ENCODE measurements at regions not wholly inside any gene's neighbourhood (a gene's known extent, or its start where the extent isn't known, plus 50 kb on each side); places are given as distances from the start of the nearest gene placed in this dataset.

DNA sequence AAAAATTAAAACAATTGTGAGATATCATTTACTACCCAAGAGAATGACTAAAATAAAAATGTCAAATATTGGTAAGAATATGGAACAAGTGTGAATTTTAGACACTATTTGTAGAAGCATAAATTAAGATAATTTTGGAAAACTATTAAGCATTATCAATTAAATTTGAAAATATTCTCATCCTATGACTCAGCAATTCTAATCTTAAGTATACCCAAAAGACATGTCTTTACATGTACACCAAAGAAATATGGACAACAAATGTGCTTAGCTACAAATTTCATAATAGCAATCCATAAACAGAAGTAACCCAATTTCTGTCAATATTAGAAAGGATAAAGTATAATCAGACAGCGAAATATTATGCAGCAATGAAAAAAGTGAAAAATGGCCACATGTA is 1032.2 kb upstream of the SEMA6D start:
- TF ChIP-seq, protein P1, sequence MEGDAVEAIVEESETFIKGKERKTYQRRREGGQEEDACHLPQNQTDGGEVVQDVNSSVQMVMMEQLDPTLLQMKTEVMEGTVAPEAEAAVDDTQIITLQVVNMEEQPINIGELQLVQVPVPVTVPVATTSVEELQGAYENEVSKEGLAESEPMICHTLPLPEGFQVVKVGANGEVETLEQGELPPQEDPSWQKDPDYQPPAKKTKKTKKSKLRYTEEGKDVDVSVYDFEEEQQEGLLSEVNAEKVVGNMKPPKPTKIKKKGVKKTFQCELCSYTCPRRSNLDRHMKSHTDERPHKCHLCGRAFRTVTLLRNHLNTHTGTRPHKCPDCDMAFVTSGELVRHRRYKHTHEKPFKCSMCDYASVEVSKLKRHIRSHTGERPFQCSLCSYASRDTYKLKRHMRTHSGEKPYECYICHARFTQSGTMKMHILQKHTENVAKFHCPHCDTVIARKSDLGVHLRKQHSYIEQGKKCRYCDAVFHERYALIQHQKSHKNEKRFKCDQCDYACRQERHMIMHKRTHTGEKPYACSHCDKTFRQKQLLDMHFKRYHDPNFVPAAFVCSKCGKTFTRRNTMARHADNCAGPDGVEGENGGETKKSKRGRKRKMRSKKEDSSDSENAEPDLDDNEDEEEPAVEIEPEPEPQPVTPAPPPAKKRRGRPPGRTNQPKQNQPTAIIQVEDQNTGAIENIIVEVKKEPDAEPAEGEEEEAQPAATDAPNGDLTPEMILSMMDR (IDR thresholded peaks at IDR 0.05; ENCODE audit: insufficient read depth, low read depth, low read length): no peak
- no peak for TF ChIP-seq EZH2 (IDR thresholded peaks at IDR 0.05; ENCODE audit: insufficient read depth, low read length)

All from astrocyte (in vitro differentiated cells and primary cell).